SK-N-SH treated with all-trans-retinoic acid at 6 μM for 48 hours (cell line): ENCODE measurements at regions not wholly inside any gene's neighbourhood (a gene's known extent, or its start where the extent isn't known, plus 50 kb on each side); places are given as distances from the start of the nearest gene placed in this dataset.

ENCODE experiments used
- ATAC-seq: fragments of 200-7000 bp; cut with Tn5 transposase; 3 replicates; pipeline ENCODE4 v1.9.1; 2020; ENCODE audit warnings: mild to moderate bottlenecking, moderate library complexity
- ARNTL ChIP-seq: fragments of 450-650 bp; formaldehyde crosslinking; IDR thresholded peaks from 2 replicates; pipeline ENCODE4 v1.5.0; 2020; ENCODE audit warnings: low read depth, mild to moderate bottlenecking, moderate library complexity, borderline replicate concordance
- BACH2 ChIP-seq: fragments of 250-450 bp; sonication (Bioruptor Pico); IDR thresholded peaks from 2 replicates; pipeline ENCODE4 v1.9.0; 2021; ENCODE audit warnings: mild to moderate bottlenecking, borderline replicate concordance
- CREB5 ChIP-seq: fragments of 250-450 bp; sonication (Bioruptor Pico); IDR thresholded peaks from 2 replicates; pipeline ENCODE4 v1.5.1; 2020; ENCODE audit warnings: low read depth, mild to moderate bottlenecking, moderate library complexity
- CSDC2 ChIP-seq: fragments of 250-450 bp; sonication (Bioruptor Pico); IDR thresholded peaks from 2 replicates; pipeline ENCODE4 v1.5.0; 2020; ENCODE audit warnings: mild to moderate bottlenecking, moderate library complexity
- CSRNP3 ChIP-seq: fragments of 250-450 bp; sonication (Bioruptor Pico); IDR thresholded peaks from 2 replicates; pipeline ENCODE4 v1.5.1; 2021; ENCODE audit warnings: mild to moderate bottlenecking, moderate library complexity
- ESRRG ChIP-seq: fragments of 250-450 bp; sonication (Bioruptor Pico); IDR thresholded peaks from 2 replicates; pipeline ENCODE4 v1.6.1; 2021; ENCODE audit warnings: mild to moderate bottlenecking
- GLIS3 ChIP-seq: fragments of 250-450 bp; sonication (Bioruptor Pico); IDR thresholded peaks from 2 replicates; pipeline ENCODE4 v1.5.0; 2020; ENCODE audit warnings: mild to moderate bottlenecking, moderate library complexity
- ISL1 ChIP-seq: fragments of 250-450 bp; sonication (Bioruptor Pico); IDR thresholded peaks from 2 replicates; pipeline ENCODE4 v2.1.2; 2022; ENCODE audit warnings: mild to moderate bottlenecking, moderate library complexity
- OSR1 ChIP-seq: fragments of 250-450 bp; sonication (Bioruptor Pico); IDR thresholded peaks from 2 replicates; pipeline ENCODE4 v1.8.0; 2022; ENCODE audit warnings: moderate library complexity, mild to moderate bottlenecking, inconsistent platforms
- PATZ1 ChIP-seq: fragments of 250-450 bp; sonication (Bioruptor Pico); IDR thresholded peaks from 2 replicates; pipeline ENCODE4 v1.8.0; 2020; ENCODE audit warnings: mild to moderate bottlenecking, moderate library complexity, borderline replicate concordance
- POU6F1 ChIP-seq: fragments of 250-450 bp; sonication (Bioruptor Pico); IDR thresholded peaks from 2 replicates; pipeline ENCODE4 v1.8.0; 2021; ENCODE audit warnings: low read depth, mild to moderate bottlenecking, moderate library complexity, borderline replicate concordance
- PPARA ChIP-seq: fragments of 250-450 bp; sonication (Bioruptor Pico); IDR thresholded peaks from 2 replicates; pipeline ENCODE4 v1.5.0; 2020; ENCODE audit warnings: mild to moderate bottlenecking, borderline replicate concordance
- RARB ChIP-seq: fragments of 250-450 bp; sonication (Bioruptor Pico); IDR thresholded peaks from 2 replicates; pipeline ENCODE4 v1.8.0; 2021; ENCODE audit warnings: mild to moderate bottlenecking, moderate library complexity
- SNAI2 ChIP-seq: fragments of 250-450 bp; sonication (Bioruptor Pico); IDR thresholded peaks from 2 replicates; pipeline ENCODE4 v1.5.0; 2020; ENCODE audit warnings: mild to moderate bottlenecking, moderate library complexity
- TCF4 ChIP-seq: fragments of 250-450 bp; sonication (Bioruptor Pico); IDR thresholded peaks from 2 replicates; pipeline ENCODE4 v1.8.0; 2021; ENCODE audit warnings: mild to moderate bottlenecking, moderate library complexity, borderline replicate concordance
- TOX ChIP-seq: fragments of 250-450 bp; sonication (Bioruptor Pico); IDR thresholded peaks from 2 replicates; pipeline ENCODE4 v1.8.0; 2021; ENCODE audit warnings: mild to moderate bottlenecking, moderate library complexity, borderline replicate concordance
- TSHZ2 ChIP-seq: fragments of 250-450 bp; sonication (Bioruptor Pico); IDR thresholded peaks from 2 replicates; pipeline ENCODE4 v1.5.0; 2020; ENCODE audit warnings: mild to moderate bottlenecking, moderate library complexity
- ZC3H10 ChIP-seq: fragments of 250-450 bp; sonication (Bioruptor Pico); IDR thresholded peaks from 2 replicates; pipeline ENCODE4 v1.5.1; 2021; ENCODE audit warnings: mild to moderate bottlenecking, moderate library complexity
- ZFP3 ChIP-seq: fragments of 250-450 bp; sonication (Bioruptor Pico); IDR thresholded peaks from 2 replicates; pipeline ENCODE4 v1.5.0; 2020; ENCODE audit warnings: mild to moderate bottlenecking, moderate library complexity
- ZFP30 ChIP-seq: fragments of 450-650 bp; formaldehyde crosslinking; IDR thresholded peaks from 2 replicates; pipeline ENCODE4 v1.5.0; 2022; ENCODE audit warnings: mild to moderate bottlenecking, moderate library complexity
- ZNF565 ChIP-seq: fragments of 450-650 bp; formaldehyde crosslinking; conservative IDR thresholded peaks from 2 replicates; pipeline ENCODE4 v1.5.0; 2020; ENCODE audit warnings: low read depth, mild to moderate bottlenecking, moderate library complexity
- ZNF70 ChIP-seq: fragments of 450-650 bp; formaldehyde crosslinking; IDR thresholded peaks from 2 replicates; pipeline ENCODE4 v1.5.0; 2020; ENCODE audit warnings: mild to moderate bottlenecking, moderate library complexity
- ZNF8 ChIP-seq: fragments of 450-650 bp; formaldehyde crosslinking; IDR thresholded peaks from 2 replicates; pipeline ENCODE4 v1.5.0; 2020; ENCODE audit warnings: mild to moderate bottlenecking, moderate library complexity

- ATAC-seq: no peak
Measured at GRCh38 chr13:111961236-111961635, 105.7 kb upstream of the SOX1 start.

GRCh38 chr13:111961651-111962192 lies 105.2 kb upstream of the SOX1 start:
- no peak for ATAC-seq
- TF ChIP-seq ZNF70 (no peak), BACH2 (no peak), ESRRG (CRISPR knock-in tag) (no peak), GLIS3 (CRISPR knock-in tag) (no peak), PPARA (CRISPR knock-in tag) (no peak), ZFP30 (CRISPR knock-in tag) (no peak), RARB (CRISPR knock-in tag) (no peak), TOX (CRISPR knock-in tag) (no peak), ZFP3 (CRISPR knock-in tag) (no peak), ZNF565 (no peak), PATZ1 (CRISPR knock-in tag) (no peak), CSRNP3 (CRISPR knock-in tag) (no peak), ZC3H10 (CRISPR knock-in tag) (no peak), POU6F1 (CRISPR knock-in tag) (no peak), ARNTL (CRISPR knock-in tag) (no peak), TSHZ2 (CRISPR knock-in tag) (no peak), SNAI2 (CRISPR knock-in tag) (no peak), ZNF8 (CRISPR knock-in tag) (no peak), OSR1 (CRISPR knock-in tag) (no peak), CREB5 (CRISPR knock-in tag) (no peak)

More at GRCh38 chr13:111961236-111961635, 105.7 kb upstream of the SOX1 start:
- TF ChIP-seq CSDC2 (CRISPR knock-in tag) (no peak), ZNF565 (no peak)

GRCh38 chr13:111962431-111962891 lies 104.5 kb upstream of the SOX1 start:
- no peak for ATAC-seq
- no peak for TF ChIP-seq TCF4 (CRISPR knock-in tag)
- TF ChIP-seq SNAI2 (CRISPR knock-in tag): no peak
- no peak for TF ChIP-seq TOX (CRISPR knock-in tag)
- no peak for TF ChIP-seq ZFP30 (CRISPR knock-in tag)
- TF ChIP-seq CREB5 (CRISPR knock-in tag): no peak
- TF ChIP-seq CSRNP3 (CRISPR knock-in tag): no peak
- TF ChIP-seq ZNF8 (CRISPR knock-in tag): no peak
- no peak for TF ChIP-seq GLIS3 (CRISPR knock-in tag)
- no peak for TF ChIP-seq BACH2
- TF ChIP-seq ISL1 (CRISPR knock-in tag): no peak
- no peak for TF ChIP-seq ZC3H10 (CRISPR knock-in tag)
- no peak for TF ChIP-seq ZNF70
- no peak for TF ChIP-seq OSR1 (CRISPR knock-in tag)
- TF ChIP-seq TSHZ2 (CRISPR knock-in tag): no peak
